Naive thymus-derived CD8-positive, alpha-beta T cell (primary cell): ENCODE measurements at regions not wholly inside any gene's neighbourhood (a gene's known extent, or its start where the extent isn't known, plus 50 kb on each side); places are given as distances from the start of the nearest gene placed in this dataset.

Source experiments
- ATAC-seq, 2 donors: fragments of 150-1000 bp; cut with Tn5 transposase in 1 of 2; sonication (Bioruptor Pico), chemical (Tn5 transposase) in 1 of 2; 1 replicate in 1 of 2; 2 replicates in 1 of 2; pipeline ENCODE4 v1.10.0; 2021; ENCODE audit warnings: mild to moderate bottlenecking in 2 of 2, moderate library complexity in 2 of 2
- POLR2A ChIA-PET: fragments of 350-600 bp; sonication (Branson Sonifier 250); formaldehyde crosslinking; loops from one replicate; lab custom pipeline; 2021; ENCODE audit warnings: antibody characterized with exemption; lab: Charles Lee
- DNase-seq, 10 donors: peaks; one replicate each; pipeline versions ENCODE4 v3.0.0 to v3.0.0-alpha.2; 2020 to 2022
- H3K27ac Mint-ChIP-seq, 10 donors: one replicate each; pipeline ENCODE4 v1.8.0; 2020 to 2022; ENCODE audit warnings: mild to moderate bottlenecking in 10 of 10, mixed read lengths in 10 of 10, moderate library complexity in 4 of 10, inconsistent platforms in 1 of 10
- H3K27me3 Mint-ChIP-seq, 5 donors: one replicate each; pipeline ENCODE4 v1.8.0; 2021 to 2022; ENCODE audit warnings: mixed read lengths in 5 of 5
- H3K36me3 Mint-ChIP-seq, 3 donors: one replicate each; pipeline ENCODE4 v1.8.0; 2020 to 2022; ENCODE audit warnings: mixed read lengths in 3 of 3, mild to moderate bottlenecking in 2 of 3, inconsistent platforms in 1 of 3
- H3K4me1 Mint-ChIP-seq, 4 donors: one replicate each; pipeline ENCODE4 v1.8.0; 2021 to 2022; ENCODE audit warnings: mixed read lengths in 4 of 4
- H3K4me3 Mint-ChIP-seq, 10 donors: one replicate each; pipeline ENCODE4 v1.8.0; 2020 to 2022; ENCODE audit warnings: mild to moderate bottlenecking in 10 of 10, mixed read lengths in 10 of 10, moderate library complexity in 6 of 10, inconsistent platforms in 1 of 10
- H3K9me3 Mint-ChIP-seq, 9 donors: one replicate each; pipeline ENCODE4 v1.8.0; 2020 to 2022; ENCODE audit warnings: mixed read lengths in 9 of 9, mild to moderate bottlenecking in 3 of 9, inconsistent platforms in 1 of 9, moderate library complexity in 1 of 9

DNA sequence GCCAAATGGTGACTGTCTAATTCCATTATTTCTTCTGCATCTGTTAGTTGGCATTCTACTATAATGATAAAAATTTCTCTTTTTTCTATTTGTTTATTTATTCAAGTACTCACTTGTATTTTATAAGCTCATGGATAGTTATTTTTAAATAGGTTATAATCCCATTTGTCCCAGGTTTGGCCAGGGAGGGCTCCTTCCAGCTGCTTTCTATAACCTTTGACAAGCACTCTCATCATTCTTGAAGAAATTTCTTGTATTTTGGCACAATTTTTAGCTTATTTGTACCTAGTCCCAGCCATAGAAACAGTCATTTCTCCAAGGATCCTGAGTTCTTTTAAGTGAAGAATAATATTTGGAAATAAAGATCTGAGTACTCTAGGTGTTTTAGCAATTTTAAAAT is 1038.6 kb upstream of the AGA start:
- DNase-seq (no peak), ATAC-seq (no peak)
- Mint-ChIP-seq H3K4me3 (no peak overlapping the region), H3K27me3 (no peaks in the 10 kb centered on the region), H3K36me3 (no peaks in the 10 kb centered on the region), H3K9me3 (peaks cover 0 to 11% (median 0%) of the 10 kb centered on the region in 9 donors), H3K4me1 (no peaks in the 10 kb centered on the region), H3K27ac (no peak overlapping the region)
- POLR2A ChIA-PET, result no interaction called here

DNA sequence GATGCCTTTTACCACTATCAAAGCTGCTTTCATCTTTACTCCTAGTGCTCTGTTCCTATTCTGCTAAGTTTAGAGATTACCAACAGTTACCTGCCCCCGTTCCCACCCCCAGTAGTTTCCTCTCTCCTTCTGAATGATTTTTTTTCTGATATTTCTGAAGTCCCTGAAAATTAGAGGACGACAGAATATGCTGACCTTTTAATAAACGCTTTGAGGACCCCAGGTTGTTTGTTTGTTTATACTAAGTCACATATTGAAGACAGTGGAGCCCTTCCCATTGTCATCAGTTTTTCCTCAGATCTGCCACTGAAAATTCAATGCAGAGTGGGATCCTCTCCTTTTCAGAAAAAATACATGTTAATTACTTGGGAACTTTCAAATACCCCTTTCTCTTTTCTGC is 1039.3 kb upstream of the AGA start:
- H3K36me3 Mint-ChIP-seq, result no peaks in the 10 kb centered on the region
- no peak for ATAC-seq
- POLR2A ChIA-PET, result no interaction called here
- no peaks in the 10 kb centered on the region for H3K4me1 Mint-ChIP-seq
- H3K4me3 Mint-ChIP-seq, result no peak overlapping the region
- no peak overlapping the region for H3K27ac Mint-ChIP-seq
- DNase-seq, result no peak
- no peaks in the 10 kb centered on the region for H3K27me3 Mint-ChIP-seq
- H3K9me3 Mint-ChIP-seq, result peaks cover 0 to 8% (median 0%) of the 10 kb centered on the region in 9 donors

DNA sequence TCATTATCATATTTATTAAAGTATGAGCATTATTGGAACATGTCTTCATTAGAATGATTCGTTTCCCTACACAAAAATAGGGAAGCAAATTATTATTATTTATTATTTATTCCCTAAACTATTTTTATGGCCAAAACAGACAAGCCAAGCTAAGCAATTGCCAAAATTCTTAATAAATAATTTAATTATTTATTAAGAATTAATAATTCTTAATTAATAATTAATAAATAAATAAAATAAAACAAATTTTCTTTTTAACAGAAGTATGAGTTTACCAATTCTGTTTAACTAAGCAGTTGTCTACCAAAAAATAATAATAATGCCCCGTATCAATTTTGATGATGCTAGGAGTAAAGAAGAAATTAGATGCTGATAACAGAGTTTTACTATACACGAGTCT is 1080.8 kb upstream of the AGA start:
- Mint-ChIP-seq H3K4me3 (no peak overlapping the region), H3K36me3 (no peaks in the 10 kb centered on the region), H3K27ac (no peak overlapping the region), H3K27me3 (no peaks in the 10 kb centered on the region), H3K4me1 (no peaks in the 10 kb centered on the region), H3K9me3 (peaks cover 0 to 11% (median 4%) of the 10 kb centered on the region in 9 donors)
- ATAC-seq (no peak), DNase-seq (no peak)
- POLR2A ChIA-PET, result no interaction called here

DNA sequence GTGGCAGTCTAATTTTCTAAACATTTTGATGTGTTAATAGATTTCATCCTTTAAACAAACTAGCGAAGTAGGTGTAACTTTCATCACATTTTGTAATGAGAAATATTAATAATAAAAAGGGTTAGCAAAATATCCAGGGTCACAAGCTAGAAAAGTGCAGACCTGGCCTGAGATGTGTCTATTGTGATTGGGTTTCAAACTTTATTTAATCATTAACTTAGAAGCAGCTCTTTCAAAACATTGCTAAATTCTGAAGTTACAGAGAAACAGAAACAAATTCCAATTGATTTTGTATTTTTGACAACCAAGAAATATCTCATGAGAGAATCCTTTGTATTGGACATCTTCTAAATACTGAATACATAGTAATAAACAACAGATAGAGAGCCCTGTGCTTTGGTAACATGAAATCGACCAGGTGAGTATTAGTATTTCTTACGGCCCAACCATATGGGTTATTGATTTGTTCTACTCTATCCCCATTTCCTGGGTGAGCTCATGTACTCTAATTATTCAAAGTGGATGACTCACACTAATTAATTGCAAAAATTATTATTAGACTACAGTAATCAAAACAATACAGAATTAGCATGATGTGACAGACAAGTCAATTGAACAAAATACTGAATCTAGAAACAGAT is 1093.8 kb upstream of the AGA start:
- Mint-ChIP-seq H3K4me3 (no peak overlapping the region), H3K9me3 (peaks cover 2 to 26% (median 9%) of the 10 kb centered on the region in 9 donors), H3K27ac (no peak overlapping the region), H3K36me3 (no peaks in the 10 kb centered on the region), H3K27me3 (no peaks in the 10 kb centered on the region), H3K4me1 (no peaks in the 10 kb centered on the region)
- DNase-seq (no peak), ATAC-seq (no peak)
- POLR2A ChIA-PET, result no interaction called here

DNA sequence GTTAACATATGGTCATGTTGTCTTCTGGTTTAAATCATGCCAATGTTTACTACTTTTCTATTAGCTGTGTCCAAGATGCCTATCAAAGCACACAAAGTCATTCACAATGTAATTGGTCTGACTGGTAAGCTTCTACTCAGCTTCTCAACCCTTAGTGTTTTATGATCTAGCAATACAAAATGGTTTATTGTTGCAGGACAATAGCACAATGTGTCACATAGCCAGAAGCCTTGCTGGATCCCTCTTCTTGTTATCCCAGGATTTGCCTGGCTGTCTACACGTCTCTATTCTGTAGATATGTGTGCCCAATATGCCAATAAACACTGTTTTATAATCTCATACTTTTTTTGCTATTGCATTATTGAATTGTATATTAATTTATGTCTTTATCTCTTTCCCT is 1111.0 kb upstream of the AGA start:
- Mint-ChIP-seq H3K27me3 (no peaks in the 10 kb centered on the region), H3K4me3 (no peak overlapping the region), H3K27ac (no peak overlapping the region), H3K9me3 (peaks cover 0 to 9% (median 0%) of the 10 kb centered on the region in 9 donors), H3K36me3 (no peaks in the 10 kb centered on the region), H3K4me1 (no peaks in the 10 kb centered on the region)
- no peak for DNase-seq
- POLR2A ChIA-PET, result no interaction called here
- ATAC-seq, result no peak

DNA sequence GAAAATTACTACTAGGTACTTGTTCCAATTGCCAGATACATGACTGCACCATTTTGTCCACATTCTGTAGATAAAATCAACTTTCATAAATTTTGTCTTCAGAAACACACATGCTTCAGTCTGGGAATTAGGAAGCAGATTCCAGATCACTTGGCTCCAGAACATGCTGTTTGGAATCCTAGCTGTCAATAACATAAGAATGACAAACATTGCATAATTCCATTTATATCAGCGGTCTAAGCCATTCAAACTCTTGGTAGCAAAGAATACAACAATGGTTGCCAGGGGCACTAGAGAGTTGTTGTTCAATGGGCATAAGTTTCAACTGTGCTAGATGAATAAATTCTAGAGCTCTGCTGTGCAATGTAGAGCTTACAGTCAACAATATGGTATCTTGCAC is 1112.1 kb upstream of the AGA start:
- no peak for DNase-seq
- Mint-ChIP-seq H3K36me3 (no peaks in the 10 kb centered on the region), H3K4me3 (no peak overlapping the region), H3K9me3 (peaks cover 0 to 6% (median 0%) of the 10 kb centered on the region in 9 donors), H3K27me3 (no peaks in the 10 kb centered on the region), H3K4me1 (no peaks in the 10 kb centered on the region), H3K27ac (no peak overlapping the region)
- ATAC-seq, result no peak
- POLR2A ChIA-PET, result no interaction called here

DNA sequence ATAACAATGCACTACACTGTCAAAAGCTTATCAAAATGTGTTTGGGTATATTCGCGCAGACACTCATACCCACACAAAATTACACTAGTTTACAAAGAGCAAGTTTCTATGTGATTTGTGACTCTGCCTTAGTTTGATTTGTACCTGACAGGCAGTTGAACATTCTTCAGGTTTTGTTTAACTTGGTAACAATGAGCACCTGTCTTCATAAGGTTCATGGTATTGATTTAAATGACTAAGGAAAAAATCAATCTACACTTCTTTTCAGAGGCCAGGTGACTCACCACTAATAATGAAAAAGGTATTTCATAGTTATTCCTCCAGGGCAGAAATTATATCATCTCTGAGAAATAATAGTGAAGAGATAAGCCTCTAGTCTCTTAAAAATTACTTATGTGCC is 1114.6 kb upstream of the AGA start:
- Mint-ChIP-seq H3K36me3 (no peaks in the 10 kb centered on the region), H3K27ac (no peak overlapping the region), H3K4me1 (no peaks in the 10 kb centered on the region), H3K9me3 (peaks cover 0 to 7% (median 4%) of the 10 kb centered on the region in 9 donors), H3K27me3 (no peaks in the 10 kb centered on the region), H3K4me3 (no peak overlapping the region)
- no peak for ATAC-seq
- POLR2A ChIA-PET, result no interaction called here
- DNase-seq, result no peak

DNA sequence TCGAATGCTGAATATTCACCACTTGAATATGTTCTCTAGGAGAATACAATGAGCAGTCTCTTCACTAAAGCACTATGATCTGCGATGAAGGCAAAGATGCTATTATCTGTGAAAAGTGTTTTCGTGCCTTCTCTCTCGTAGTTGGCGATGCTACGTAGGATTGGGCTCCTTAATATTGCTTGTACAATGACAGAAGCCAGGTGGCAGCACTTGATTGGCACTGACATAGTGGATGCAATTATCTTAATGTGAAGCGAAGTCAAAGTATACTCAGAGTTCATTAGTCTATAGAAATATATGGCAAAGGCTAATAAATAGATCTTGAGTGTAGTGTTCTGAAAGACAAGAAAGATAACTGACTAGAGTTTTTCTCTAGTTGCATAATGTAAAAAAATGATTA is 1135.7 kb upstream of the AGA start:
- no peak for ATAC-seq
- no peak overlapping the region for H3K4me3 Mint-ChIP-seq
- POLR2A ChIA-PET, result no interaction called here
- no peak overlapping the region for H3K27ac Mint-ChIP-seq
- peaks cover 0 to 18% (median 2%) of the 10 kb centered on the region in 9 donors for H3K9me3 Mint-ChIP-seq
- no peaks in the 10 kb centered on the region for H3K4me1 Mint-ChIP-seq
- H3K36me3 Mint-ChIP-seq, result no peaks in the 10 kb centered on the region
- H3K27me3 Mint-ChIP-seq, result no peaks in the 10 kb centered on the region
- DNase-seq, result no peak

DNA sequence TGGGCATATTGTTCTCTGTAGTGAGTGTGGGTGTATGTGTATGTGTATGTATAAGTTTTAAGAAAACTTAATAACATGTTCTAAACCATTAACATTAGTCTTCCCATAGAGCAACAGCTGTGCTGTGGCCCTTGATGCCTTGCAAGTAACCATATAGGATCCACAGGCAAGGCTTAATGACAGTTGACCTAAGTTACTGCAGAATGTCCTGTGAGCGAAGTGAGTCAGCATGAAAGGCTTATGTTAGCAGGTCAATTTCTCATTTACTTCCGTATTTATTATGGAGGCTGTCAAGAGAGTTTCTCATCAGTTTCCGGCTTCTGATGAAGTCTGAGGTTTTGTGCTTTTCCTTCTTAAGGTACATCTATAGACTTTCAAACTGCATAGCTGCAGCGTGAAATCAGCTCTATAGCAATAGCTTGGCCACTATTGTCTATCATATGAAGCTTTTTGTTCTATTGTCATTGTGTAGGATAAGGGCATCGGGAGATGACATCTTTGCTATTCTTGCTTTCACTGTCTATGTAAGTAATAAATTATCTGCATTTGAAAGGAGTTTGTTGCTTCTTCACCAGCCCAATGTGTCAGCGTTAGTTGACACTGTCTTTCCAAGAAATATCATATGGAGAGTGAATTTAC is 1153.4 kb upstream of the AGA start:
- Mint-ChIP-seq H3K36me3 (peaks cover 0 to 8% (median 0%) of the 10 kb centered on the region in 3 donors), H3K9me3 (peaks cover 0 to 21% (median 10%) of the 10 kb centered on the region in 9 donors), H3K4me3 (no peak overlapping the region), H3K4me1 (no peaks in the 10 kb centered on the region), H3K27me3 (no peaks in the 10 kb centered on the region), H3K27ac (no peak overlapping the region)
- DNase-seq, result no peak
- POLR2A ChIA-PET, result no interaction called here
- no peak for ATAC-seq

DNA sequence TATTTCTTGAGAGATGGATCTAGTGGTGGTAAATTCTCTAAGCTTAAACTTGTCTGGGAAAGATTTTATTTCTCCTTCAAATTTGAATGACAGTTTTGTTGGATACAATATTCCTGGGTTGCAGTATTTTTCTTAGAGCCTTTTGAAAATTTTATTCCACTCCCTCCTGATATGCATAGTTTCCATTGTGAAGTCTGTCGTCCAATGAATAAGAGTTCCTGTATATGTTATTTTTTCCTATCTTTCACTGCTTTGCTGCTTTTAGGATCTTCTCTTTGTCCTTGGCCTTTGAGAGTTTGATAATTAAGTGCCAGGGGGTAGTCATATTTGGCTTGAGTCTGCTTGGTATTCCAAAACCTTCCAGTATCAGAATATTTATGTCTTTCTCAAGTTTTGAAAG is 1156.4 kb upstream of the AGA start:
- no peak for DNase-seq
- Mint-ChIP-seq H3K4me3 (no peak overlapping the region), H3K27ac (no peak overlapping the region), H3K27me3 (no peaks in the 10 kb centered on the region), H3K4me1 (no peaks in the 10 kb centered on the region), H3K9me3 (peaks cover 0 to 21% (median 10%) of the 10 kb centered on the region in 9 donors), H3K36me3 (peaks cover 0 to 8% (median 0%) of the 10 kb centered on the region in 3 donors)
- no peak for ATAC-seq
- POLR2A ChIA-PET, result no interaction called here

DNA sequence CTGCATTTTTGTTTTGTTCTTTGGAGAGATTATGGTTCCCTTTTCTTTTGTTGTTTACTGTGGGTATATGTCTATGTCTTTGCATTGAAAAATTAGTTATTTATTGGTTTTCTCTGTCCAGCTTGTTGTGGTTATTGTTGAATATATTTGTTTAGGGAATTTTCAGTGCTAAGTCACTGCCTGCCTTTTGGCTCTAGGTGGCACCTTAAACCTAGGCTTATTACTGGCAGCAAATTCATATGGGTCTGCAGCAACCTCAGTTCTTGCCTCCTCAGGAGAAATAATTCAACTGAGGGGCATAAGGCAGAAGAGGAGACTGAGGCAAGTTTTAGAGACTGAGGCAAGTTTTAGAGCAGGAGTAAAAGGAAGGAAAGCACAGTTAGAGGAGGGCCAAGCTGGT is 1157.3 kb upstream of the AGA start:
- POLR2A ChIA-PET, result no interaction called here
- Mint-ChIP-seq H3K36me3 (peaks cover 0 to 8% (median 0%) of the 10 kb centered on the region in 3 donors), H3K4me1 (no peaks in the 10 kb centered on the region), H3K4me3 (no peak overlapping the region), H3K9me3 (peaks cover 0 to 21% (median 10%) of the 10 kb centered on the region in 9 donors), H3K27me3 (no peaks in the 10 kb centered on the region), H3K27ac (no peak overlapping the region)
- DNase-seq (no peak), ATAC-seq (no peak)

DNA sequence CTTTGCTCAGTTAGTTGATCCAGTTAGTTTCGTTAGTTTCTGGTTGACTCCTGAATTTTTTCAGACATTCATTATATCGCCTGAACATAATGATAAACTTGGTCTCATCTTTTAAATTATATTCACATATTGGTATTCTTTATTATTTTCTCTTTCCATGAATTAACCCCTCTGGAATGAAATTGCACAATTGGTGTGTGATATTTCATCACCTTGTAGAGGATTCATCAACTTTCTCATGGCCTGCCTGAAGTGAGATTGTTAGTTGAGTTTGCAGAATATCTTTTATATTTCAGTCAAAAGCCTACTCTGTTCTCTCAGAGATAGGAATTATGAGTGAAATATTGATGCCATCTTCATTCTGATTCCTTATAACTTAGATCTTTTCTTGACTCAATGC is 1160.6 kb upstream of the AGA start:
- POLR2A ChIA-PET, result no interaction called here
- ATAC-seq (no peak), DNase-seq (no peak)
- H3K9me3 Mint-ChIP-seq, result peaks cover 0 to 20% (median 9%) of the 10 kb centered on the region in 9 donors
- H3K4me3 Mint-ChIP-seq, result no peak overlapping the region
- no peaks in the 10 kb centered on the region for H3K4me1 Mint-ChIP-seq
- H3K27ac Mint-ChIP-seq, result no peak overlapping the region
- H3K27me3 Mint-ChIP-seq, result no peaks in the 10 kb centered on the region
- peaks cover 0 to 8% (median 0%) of the 10 kb centered on the region in 3 donors for H3K36me3 Mint-ChIP-seq

DNA sequence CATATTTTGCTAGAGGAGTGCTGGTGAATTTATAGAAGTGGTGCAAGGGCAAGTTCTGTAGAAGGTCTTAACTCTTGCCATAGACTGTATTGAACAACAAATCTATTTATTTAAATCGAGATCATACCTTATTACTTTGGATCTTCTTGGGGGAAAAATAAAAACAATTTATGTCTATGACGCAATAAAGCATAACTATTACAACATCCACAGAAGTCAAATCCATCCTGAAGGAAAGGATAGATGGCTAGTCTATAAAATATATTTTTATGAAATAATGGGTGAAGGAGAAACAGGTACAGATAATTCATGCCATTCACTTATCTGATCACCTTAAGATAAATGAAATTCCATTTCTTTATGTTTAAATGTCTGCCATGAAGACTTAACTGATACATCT is 1168.8 kb upstream of the AGA start:
- ATAC-seq (no peak), DNase-seq (no peak)
- POLR2A ChIA-PET, result no interaction called here
- Mint-ChIP-seq H3K27ac (no peak overlapping the region), H3K4me3 (no peak overlapping the region), H3K27me3 (no peaks in the 10 kb centered on the region), H3K9me3 (peaks cover 0 to 13% (median 3%) of the 10 kb centered on the region in 9 donors), H3K4me1 (no peaks in the 10 kb centered on the region), H3K36me3 (no peaks in the 10 kb centered on the region)

DNA sequence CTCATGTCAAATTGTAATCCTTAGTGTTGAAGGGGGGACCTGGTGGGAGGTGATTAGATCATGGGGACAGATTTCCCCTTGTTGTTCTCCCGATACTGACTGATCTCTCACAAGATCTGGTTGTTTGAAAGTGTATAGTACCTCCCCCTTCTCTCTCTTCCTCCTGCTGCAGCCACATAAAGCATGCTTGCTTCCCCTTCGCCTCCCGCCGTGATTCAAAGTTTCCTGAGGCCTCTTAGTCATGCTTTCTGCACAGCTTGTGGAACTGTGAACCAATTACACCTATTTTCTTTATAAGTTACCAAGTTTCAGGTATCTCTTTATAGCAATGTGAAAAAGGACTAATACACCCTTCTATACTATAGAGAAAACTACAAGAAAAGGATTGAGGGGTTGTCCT is 1170.5 kb upstream of the AGA start:
- H3K4me1 Mint-ChIP-seq, result no peaks in the 10 kb centered on the region
- H3K27me3 Mint-ChIP-seq, result no peaks in the 10 kb centered on the region
- peaks cover 0 to 13% (median 1%) of the 10 kb centered on the region in 9 donors for H3K9me3 Mint-ChIP-seq
- ATAC-seq (no peak), DNase-seq (no peak)
- POLR2A ChIA-PET, result no interaction called here
- H3K4me3 Mint-ChIP-seq, result no peak overlapping the region
- H3K36me3 Mint-ChIP-seq, result no peaks in the 10 kb centered on the region
- H3K27ac Mint-ChIP-seq, result no peak overlapping the region
